Mammary epithelial cell (primary cell): ENCODE measurements at regions not wholly inside any gene's neighbourhood (a gene's known extent, or its start where the extent isn't known, plus 50 kb on each side); places are given as distances from the start of the nearest gene placed in this dataset.

Experiments used
- EZH2 ChIP-seq: IDR thresholded peaks from 2 replicates; pipeline ENCODE4 v1.6.1; 2012; ENCODE audit warnings: low read length, inconsistent platforms, borderline replicate concordance
- TF ChIP-seq, protein P1 (sequence below), 2 donors: IDR thresholded peaks in 1 of 2; conservative IDR thresholded peaks in 1 of 2; 2 replicates each; pipeline ENCODE4 v1.5.1; 2011 to 2012; ENCODE audit warnings: inconsistent platforms in 2 of 2, low read length in 2 of 2, mild to moderate bottlenecking in 2 of 2, control low read depth in 1 of 2, low read depth in 1 of 2; ENCODE audit not compliant: insufficient read depth in 1 of 2; ENCODE audit errors: extremely low read depth in 1 of 2

- TF ChIP-seq, protein P1, sequence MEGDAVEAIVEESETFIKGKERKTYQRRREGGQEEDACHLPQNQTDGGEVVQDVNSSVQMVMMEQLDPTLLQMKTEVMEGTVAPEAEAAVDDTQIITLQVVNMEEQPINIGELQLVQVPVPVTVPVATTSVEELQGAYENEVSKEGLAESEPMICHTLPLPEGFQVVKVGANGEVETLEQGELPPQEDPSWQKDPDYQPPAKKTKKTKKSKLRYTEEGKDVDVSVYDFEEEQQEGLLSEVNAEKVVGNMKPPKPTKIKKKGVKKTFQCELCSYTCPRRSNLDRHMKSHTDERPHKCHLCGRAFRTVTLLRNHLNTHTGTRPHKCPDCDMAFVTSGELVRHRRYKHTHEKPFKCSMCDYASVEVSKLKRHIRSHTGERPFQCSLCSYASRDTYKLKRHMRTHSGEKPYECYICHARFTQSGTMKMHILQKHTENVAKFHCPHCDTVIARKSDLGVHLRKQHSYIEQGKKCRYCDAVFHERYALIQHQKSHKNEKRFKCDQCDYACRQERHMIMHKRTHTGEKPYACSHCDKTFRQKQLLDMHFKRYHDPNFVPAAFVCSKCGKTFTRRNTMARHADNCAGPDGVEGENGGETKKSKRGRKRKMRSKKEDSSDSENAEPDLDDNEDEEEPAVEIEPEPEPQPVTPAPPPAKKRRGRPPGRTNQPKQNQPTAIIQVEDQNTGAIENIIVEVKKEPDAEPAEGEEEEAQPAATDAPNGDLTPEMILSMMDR (conservative IDR thresholded peaks at IDR 0.05 in 1 of 2, IDR thresholded peaks at IDR 0.05 in 1 of 2; ENCODE audit: extremely low read depth in 1 of 2, insufficient read depth in 1 of 2, low read depth in 1 of 2, low read length in 2 of 2), result no peak
- TF ChIP-seq EZH2, result no peak
Observed at GRCh38 chr3:103083848-103084631, 649.2 kb downstream of the ZPLD1 start.
